GM19438 (cell line): ENCODE measurements at regions not wholly inside any gene's neighbourhood (a gene's known extent, or its start where the extent isn't known, plus 50 kb on each side); places are given as distances from the start of the nearest gene placed in this dataset.

Experiments
- ATAC-seq: cut with Tn5 transposase; IDR thresholded peaks from one replicate; pipeline ENCODE4 v1.9.1; 2021; ENCODE audit warnings: low read depth; ENCODE audit not compliant: unreplicated experiment

GRCh38 chr18:24662412-24662821 is 202.0 kb downstream of the HRH4 start:
- no peak for ATAC-seq

GRCh38 chr18:24663026-24663425 is 202.6 kb downstream of the HRH4 start:
- no peak for ATAC-seq

GRCh38 chr18:24669015-24669414 is 208.6 kb downstream of the HRH4 start:
- ATAC-seq: no peak

GRCh38 chr18:24669502-24669901 is 209.1 kb downstream of the HRH4 start:
- ATAC-seq: no peak

GRCh38 chr18:24672165-24672941 is 211.9 kb downstream of the HRH4 start:
- ATAC-seq: no peak

GRCh38 chr18:24674200-24674599 is 213.8 kb downstream of the HRH4 start:
- no peak for ATAC-seq

GRCh38 chr18:24674605-24675004 is 214.2 kb downstream of the HRH4 start:
- no peak for ATAC-seq

- no peak for ATAC-seq
Measured at GRCh38 chr18:24677011-24677410, 216.6 kb downstream of the HRH4 start.

- ATAC-seq: no peak
Measured at GRCh38 chr18:24678107-24678506, 217.7 kb downstream of the HRH4 start.

GRCh38 chr18:24678626-24679025 is 218.2 kb downstream of the HRH4 start:
- ATAC-seq: no peak

- no peak for ATAC-seq
Measured at GRCh38 chr18:24679062-24679461, 218.6 kb downstream of the HRH4 start.

GRCh38 chr18:24683925-24684324 is 223.5 kb downstream of the HRH4 start:
- no peak for ATAC-seq

- ATAC-seq: no peak
Measured at GRCh38 chr18:24685254-24685959, 225.0 kb downstream of the HRH4 start.

GRCh38 chr18:24695168-24695567 is 234.7 kb downstream of the HRH4 start:
- no peak for ATAC-seq

- no peak for ATAC-seq
Measured at GRCh38 chr18:24702001-24702515, 241.6 kb downstream of the HRH4 start.

GRCh38 chr18:24703316-24703715 is 242.9 kb downstream of the HRH4 start:
- ATAC-seq: no peak

GRCh38 chr18:24704946-24705630 is 244.7 kb downstream of the HRH4 start:
- no peak for ATAC-seq

- ATAC-seq: no peak
Measured at GRCh38 chr18:24710474-24710873, 250.0 kb downstream of the HRH4 start.

- no peak for ATAC-seq
Measured at GRCh38 chr18:24719791-24720190, 259.4 kb downstream of the HRH4 start.

GRCh38 chr18:24721388-24721787 is 261.0 kb downstream of the HRH4 start:
- no peak for ATAC-seq
